GM13977 (cell line): ENCODE measurements at regions not wholly inside any gene's neighbourhood (a gene's known extent, or its start where the extent isn't known, plus 50 kb on each side); places are given as distances from the start of the nearest gene placed in this dataset.

Source experiments
- DNase-seq: peaks from one replicate; pipeline ENCODE4 v3.0.0; 2012; ENCODE audit warnings: low spot score
- CTCF ChIP-seq: IDR thresholded peaks from 2 replicates; pipeline ENCODE4 v1.5.1; 2012; ENCODE audit warnings: mild to moderate bottlenecking, control low read depth; ENCODE audit not compliant: insufficient read depth; ENCODE audit errors: extremely low read depth, missing control alignments
- in situ Hi-C: fragments of 300-500 bp; cut with MboI; formaldehyde crosslinking; loops from one replicate; pipeline ENCODE4 v1.12.0; 2022; ENCODE audit warnings: low sequenced_read_pairs, low pct_unique_long_range_greater_than_20kb, mixed read lengths, inconsistent platforms; ENCODE audit not compliant: unreplicated experiment

GRCh38 chr2:138830547-138830946, 50.4 kb upstream of the NXPH2 start:
- DNase-seq = no peak
- TF ChIP-seq CTCF = no peak
- in situ Hi-C loops = no loop called here
